K562 (cell line): ENCODE measurements at regions not wholly inside any gene's neighbourhood (a gene's known extent, or its start where the extent isn't known, plus 50 kb on each side); places are given as distances from the start of the nearest gene placed in this dataset.

Source experiments
- ATAC-seq: fragments of 200-7000 bp; cut with Tn5 transposase; 3 replicates; pipeline ENCODE4 v1.9.1; 2020; ENCODE audit warnings: moderate library complexity
- BruUV-seq: library from RNA; stranded (reverse); fragments of 400-500 nt; replicated peaks from 2 replicates; lab custom pipeline; 2021; lab: Mats Ljungman, UMichigan
- CTCF ChIA-PET: fragments of 300-600 bp; formaldehyde crosslinking; extraction: SDS; loops from one replicate; lab custom pipeline; 2021; ENCODE audit warnings: low intra/inter-chr PET ratio; lab: Yijun Ruan, JAX
- POLR2A ChIA-PET: fragments of 300-600, 350-650 bp; sonication (Branson Sonifier 250); formaldehyde crosslinking; extraction: SDS; loops from one replicate; lab custom pipeline; 2021; ENCODE audit warnings: antibody characterized with exemption, inconsistent platforms; lab: Yijun Ruan, JAX
- DNase-seq, 4 experiments: peaks; one replicate each; pipeline versions ENCODE4 v3.0.0 to v3.0.0-alpha.2; 2011 to 2018; ENCODE audit warnings: low spot score in 3 of 4, mixed read lengths in 3 of 4; ENCODE audit errors: extremely low read depth in 1 of 4
- FAIRE-seq: peaks from 2 replicates; lab custom pipeline; 2011; peaks lifted over from hg19 to GRCh38; lab: Jason Lieb, UNC
- H2AFZ ChIP-seq: 2 replicates; pipeline ENCODE4 v1.6.0; 2011; ENCODE audit warnings: low read depth, low read length, control low read depth, inconsistent platforms
- H3K27ac ChIP-seq: fragments of 200-600 bp; 3 replicates; pipeline ENCODE4 v1.8.0; 2011; ENCODE audit warnings: low read depth, mild to moderate bottlenecking, control low read depth, inconsistent platforms, low read length, moderate library complexity, mixed read lengths; ENCODE audit errors: extremely low read depth
- H3K27me3 ChIP-seq, 2 experiments: fragments of 300-600 bp in 1 of 2; 2 replicates in 1 of 2; 3 replicates in 1 of 2; pipeline versions ENCODE4 v1.6.0 to v1.8.0; 2011; ENCODE audit warnings: inconsistent platforms in 2 of 2, low read length in 2 of 2, mild to moderate bottlenecking in 1 of 2, mixed read lengths in 1 of 2, moderate library complexity in 1 of 2; ENCODE audit not compliant: control insufficient read depth in 2 of 2, insufficient read depth in 2 of 2
- H3K36me3 ChIP-seq: fragments of 300-600 bp; 3 replicates; pipeline ENCODE4 v1.8.0; 2011; ENCODE audit warnings: mild to moderate bottlenecking, low read length, inconsistent platforms; ENCODE audit not compliant: control insufficient read depth, insufficient read depth
- H3K4me1 ChIP-seq, 2 experiments: fragments of 200-600 bp in 1 of 2; replicated peaks in 1 of 2; 2 replicates in 1 of 2; 3 replicates in 1 of 2; pipeline versions ENCODE4 v1.5.1 to v1.8.0; 2011; ENCODE audit warnings: inconsistent platforms in 2 of 2, low read length in 2 of 2, mild to moderate bottlenecking in 1 of 2, mixed read lengths in 1 of 2, moderate library complexity in 1 of 2; ENCODE audit not compliant: control insufficient read depth in 2 of 2, insufficient read depth in 2 of 2
- H3K4me2 ChIP-seq: 2 replicates; pipeline ENCODE4 v1.6.1; 2011; ENCODE audit warnings: low read length, control low read depth, inconsistent platforms, mixed read lengths; ENCODE audit not compliant: insufficient read depth
- H3K4me3 ChIP-seq: fragments of 200-600 bp; sonication (generic), shearing (Covaris generic); 2 replicates; pipeline ENCODE4 v1.5.1; 2016; ENCODE audit warnings: control low read depth, inconsistent platforms
- H3K79me2 ChIP-seq: fragments of 200-600 bp; 3 replicates; pipeline ENCODE4 v1.8.0; 2011; ENCODE audit warnings: low read length, inconsistent platforms; ENCODE audit not compliant: control insufficient read depth, insufficient read depth
- H3K9ac ChIP-seq, 2 experiments: 2 replicates each; pipeline versions ENCODE4 v1.6.0 to v1.6.1; 2011; ENCODE audit warnings: low read depth in 2 of 2, low read length in 2 of 2, control low read depth in 1 of 2, inconsistent platforms in 1 of 2, mild to moderate bottlenecking in 1 of 2, mixed read lengths in 1 of 2; ENCODE audit not compliant: insufficient read depth in 1 of 2
- H3K9me1 ChIP-seq: one replicate; pipeline ENCODE4 v1.6.0; 2011; ENCODE audit warnings: inconsistent platforms, mild to moderate bottlenecking, low read length, moderate library complexity; ENCODE audit not compliant: control insufficient read depth, insufficient read depth
- H3K9me3 ChIP-seq: replicated peaks from 2 replicates; pipeline ENCODE4 v1.5.1; 2011; ENCODE audit warnings: low read depth, low read length, inconsistent platforms; ENCODE audit not compliant: control insufficient read depth, insufficient read depth
- H4K20me1 ChIP-seq: replicated peaks from 2 replicates; pipeline ENCODE4 v1.6.1; 2011; ENCODE audit warnings: low read length, inconsistent platforms, mixed read lengths; ENCODE audit not compliant: control insufficient read depth, insufficient read depth
- EHMT2 ChIP-seq: fragments of 450-650 bp; IDR thresholded peaks from 2 replicates; pipeline ENCODE4 v1.6.1; 2018; ENCODE audit warnings: antibody characterized with exemption
- FOXM1 ChIP-seq, 2 experiments: fragments of 450-650 bp in 1 of 2; sonication (generic) in 1 of 2; formaldehyde crosslinking in 1 of 2; IDR thresholded peaks; 2 replicates each; pipeline versions ENCODE4 v1.6.1 to v1.9.0; 2017 to 2022; ENCODE audit warnings: low read depth in 2 of 2, mild to moderate bottlenecking in 2 of 2, missing genetic modification reagents in 1 of 2, moderate library complexity in 1 of 2
- HNRNPUL1 ChIP-seq: fragments of 200-400 bp; formaldehyde crosslinking; IDR thresholded peaks from 2 replicates; pipeline ENCODE4 v1.6.1; 2017; ENCODE audit warnings: low read length
- IRF2 ChIP-seq: sonication (generic); formaldehyde crosslinking; IDR thresholded peaks from 2 replicates; pipeline ENCODE4 v1.8.1; 2022; ENCODE audit warnings: mild to moderate bottlenecking, missing genetic modification reagents
- KHSRP ChIP-seq: fragments of 450-650 bp; IDR thresholded peaks from 2 replicates; pipeline ENCODE4 v1.6.1; 2017
- POLR3G ChIP-seq: IDR thresholded peaks from 2 replicates; pipeline ENCODE4 v1.6.1; 2011; ENCODE audit not compliant: insufficient read length, insufficient replicate concordance; ENCODE audit errors: extremely low read depth
- SETDB1 ChIP-seq: IDR thresholded peaks from one replicate; pipeline ENCODE4 v1.6.1; 2012; ENCODE audit warnings: low read length, control low read depth, inconsistent platforms
- ZKSCAN1 ChIP-seq: fragments of 150-350 bp; IDR thresholded peaks from 2 replicates; pipeline ENCODE4 v1.6.1; 2016; ENCODE audit warnings: low read depth, low read length
- WGBS: fragments of 100-300 bp; shearing (Covaris generic); methylation state at CpG from one replicate; pipeline ENCODE4 v1.1.6; 2016; ENCODE audit warnings: low coverage, mixed read lengths; ENCODE audit not compliant: insufficient coverage; ENCODE audit errors: missing lambda C conversion rate; 5-methylcytosine and 5-hydroxymethylcytosine counted together
- in situ Hi-C: fragments of 300-500 bp; cut with MboI; formaldehyde crosslinking; loops from 4 replicates; pipeline ENCODE4 v1.15.0; 2018; ENCODE audit warnings: inconsistent platforms, mixed read lengths
- intact Hi-C: fragments of 100-400 bp; cut with micrococcal nuclease; formaldehyde crosslinking; loops from 2 replicates; pipeline ENCODE4 v1.14.2; 2022
- TF ChIP-seq, protein P1 (sequence below): fragments of 450-650 bp; IDR thresholded peaks from 2 replicates; pipeline ENCODE4 v1.6.1; 2014; ENCODE audit warnings: low read depth, mild to moderate bottlenecking, moderate library complexity, borderline replicate concordance
- TF ChIP-seq, protein P2 (sequence below), 2 experiments: fragments of 450-650 bp; conservative IDR thresholded peaks; 2 replicates each; pipeline ENCODE4 v1.6.1; 2017; ENCODE audit warnings: mild to moderate bottlenecking in 2 of 2, moderate library complexity in 2 of 2

DNA sequence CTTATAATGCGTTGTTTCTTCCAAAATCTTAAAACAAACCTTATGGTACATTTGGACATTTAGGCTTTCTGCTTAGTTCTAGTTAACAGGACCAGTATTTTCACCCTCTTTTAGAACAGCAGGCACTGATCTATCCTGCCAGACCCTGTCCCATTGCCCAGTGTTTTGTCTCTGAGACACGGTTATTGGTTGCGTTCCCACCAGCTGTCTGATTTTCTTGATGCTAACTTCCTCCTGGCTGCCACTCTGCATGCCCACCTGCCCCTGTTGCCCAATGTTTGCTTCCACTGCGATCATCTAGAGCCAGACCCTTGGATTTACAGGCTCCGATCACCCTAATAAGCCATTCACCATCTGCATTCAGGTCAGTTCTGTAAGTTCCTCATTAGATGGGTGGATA is 506.0 kb upstream of the CDH6 start:
- ATAC-seq: no peak
- no TSS peak for BruUV-seq
- intact Hi-C loops: no loop called here
- H3K9ac ChIP-seq: no peak overlapping the region
- no peaks in the 10 kb centered on the region for H3K36me3 ChIP-seq
- no peak overlapping the region for H2AFZ ChIP-seq
- H3K4me3 ChIP-seq: no peak overlapping the region
- no peaks in the 10 kb centered on the region for H3K9me1 ChIP-seq
- H3K9me3 ChIP-seq: no peaks in the 10 kb centered on the region
- in situ Hi-C loops: no loop called here
- no peak overlapping the region for H3K27ac ChIP-seq
- no peak for DNase-seq
- CTCF ChIA-PET: no interaction called here
- WGBS: 1% methylated on average over 5 of the region's 5 CpGs
- H4K20me1 ChIP-seq: no peaks in the 10 kb centered on the region
- no peak for FAIRE-seq
- no peak overlapping the region for H3K4me2 ChIP-seq
- TF ChIP-seq, protein P1, sequence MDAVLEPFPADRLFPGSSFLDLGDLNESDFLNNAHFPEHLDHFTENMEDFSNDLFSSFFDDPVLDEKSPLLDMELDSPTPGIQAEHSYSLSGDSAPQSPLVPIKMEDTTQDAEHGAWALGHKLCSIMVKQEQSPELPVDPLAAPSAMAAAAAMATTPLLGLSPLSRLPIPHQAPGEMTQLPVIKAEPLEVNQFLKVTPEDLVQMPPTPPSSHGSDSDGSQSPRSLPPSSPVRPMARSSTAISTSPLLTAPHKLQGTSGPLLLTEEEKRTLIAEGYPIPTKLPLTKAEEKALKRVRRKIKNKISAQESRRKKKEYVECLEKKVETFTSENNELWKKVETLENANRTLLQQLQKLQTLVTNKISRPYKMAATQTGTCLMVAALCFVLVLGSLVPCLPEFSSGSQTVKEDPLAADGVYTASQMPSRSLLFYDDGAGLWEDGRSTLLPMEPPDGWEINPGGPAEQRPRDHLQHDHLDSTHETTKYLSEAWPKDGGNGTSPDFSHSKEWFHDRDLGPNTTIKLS: no peak
- TF ChIP-seq, protein P2, sequence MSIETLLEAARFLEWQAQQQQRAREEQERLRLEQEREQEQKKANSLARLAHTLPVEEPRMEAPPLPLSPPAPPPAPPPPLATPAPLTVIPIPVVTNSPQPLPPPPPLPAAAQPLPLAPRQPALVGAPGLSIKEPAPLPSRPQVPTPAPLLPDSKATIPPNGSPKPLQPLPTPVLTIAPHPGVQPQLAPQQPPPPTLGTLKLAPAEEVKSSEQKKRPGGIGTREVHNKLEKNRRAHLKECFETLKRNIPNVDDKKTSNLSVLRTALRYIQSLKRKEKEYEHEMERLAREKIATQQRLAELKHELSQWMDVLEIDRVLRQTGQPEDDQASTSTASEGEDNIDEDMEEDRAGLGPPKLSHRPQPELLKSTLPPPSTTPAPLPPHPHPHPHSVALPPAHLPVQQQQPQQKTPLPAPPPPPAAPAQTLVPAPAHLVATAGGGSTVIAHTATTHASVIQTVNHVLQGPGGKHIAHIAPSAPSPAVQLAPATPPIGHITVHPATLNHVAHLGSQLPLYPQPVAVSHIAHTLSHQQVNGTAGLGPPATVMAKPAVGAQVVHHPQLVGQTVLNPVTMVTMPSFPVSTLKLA (conservative IDR thresholded peaks at IDR 0.05): no peak
- TF ChIP-seq ZKSCAN1 (no peak), FOXM1 (IDR thresholded peaks at IDR 0.05; ENCODE audit: low read depth) (no peak), FOXM1 (CRISPR knock-in tag; IDR thresholded peaks at IDR 0.05; ENCODE audit: low read depth) (no peak), KHSRP (no peak), EHMT2 (no peak), SETDB1 (no peak), IRF2 (CRISPR knock-in tag) (no peak), POLR3G (no peak), HNRNPUL1 (no peak)
- TF ChIP-seq, all 486 proteins: peak for 0
- no peaks in the 10 kb centered on the region for H3K4me1 ChIP-seq
- POLR2A ChIA-PET: no interaction called here
- no peaks in the 10 kb centered on the region for H3K27me3 ChIP-seq
- H3K79me2 ChIP-seq: no peaks in the 10 kb centered on the region
